ENCODE measurements at regions not wholly inside any gene's neighbourhood (a gene's known extent, or its start where the extent isn't known, plus 50 kb on each side); places are given as distances from the start of the nearest gene placed in this dataset.
A peak's percentile ranks its signal among the peaks of the same experiment; 100 is the strongest.

GRCh38 chr7:25930492-25931048 is 221.4 kb upstream of the NFE2L3 start:
- DNase-seq = no peak

DNA sequence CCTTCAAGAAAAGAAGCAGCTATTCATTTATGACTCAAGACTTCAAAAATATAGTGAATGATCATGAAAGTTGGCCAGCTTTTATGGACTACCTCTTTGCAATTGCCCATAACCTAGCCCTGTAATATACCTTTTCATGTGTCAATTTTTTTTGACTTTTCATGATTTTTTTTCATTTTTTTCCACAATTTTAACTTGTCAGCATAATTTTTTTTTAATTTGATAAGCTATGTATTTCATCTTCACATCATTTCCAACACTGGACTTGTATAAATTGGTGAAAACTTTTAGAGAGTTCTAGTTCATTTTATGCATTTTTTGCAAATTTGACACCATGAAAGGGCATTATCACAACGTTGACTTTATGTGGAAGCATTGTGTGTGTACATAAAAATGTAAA is 220.8 kb upstream of the NFE2L3 start:
- DNase-seq = no peak

DNA sequence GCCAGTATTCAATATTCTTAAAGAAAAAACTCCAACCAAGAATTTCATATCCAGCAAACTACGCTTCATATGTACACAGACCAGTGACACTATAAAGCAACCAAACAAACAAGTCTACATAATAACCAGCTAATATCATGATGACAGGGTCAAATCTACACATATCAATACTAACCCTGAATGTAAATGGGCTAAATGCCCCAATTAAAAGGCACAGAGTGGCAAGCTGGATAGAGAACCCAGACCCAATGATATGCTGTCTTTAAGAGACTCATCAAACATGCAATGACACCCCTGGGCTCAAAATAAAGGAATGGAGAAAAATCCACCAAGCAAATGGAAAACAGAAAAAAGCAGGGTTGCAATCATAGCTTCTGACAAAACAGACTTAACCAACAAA is 218.1 kb upstream of the NFE2L3 start:
- DNase-seq = no peak

DNA sequence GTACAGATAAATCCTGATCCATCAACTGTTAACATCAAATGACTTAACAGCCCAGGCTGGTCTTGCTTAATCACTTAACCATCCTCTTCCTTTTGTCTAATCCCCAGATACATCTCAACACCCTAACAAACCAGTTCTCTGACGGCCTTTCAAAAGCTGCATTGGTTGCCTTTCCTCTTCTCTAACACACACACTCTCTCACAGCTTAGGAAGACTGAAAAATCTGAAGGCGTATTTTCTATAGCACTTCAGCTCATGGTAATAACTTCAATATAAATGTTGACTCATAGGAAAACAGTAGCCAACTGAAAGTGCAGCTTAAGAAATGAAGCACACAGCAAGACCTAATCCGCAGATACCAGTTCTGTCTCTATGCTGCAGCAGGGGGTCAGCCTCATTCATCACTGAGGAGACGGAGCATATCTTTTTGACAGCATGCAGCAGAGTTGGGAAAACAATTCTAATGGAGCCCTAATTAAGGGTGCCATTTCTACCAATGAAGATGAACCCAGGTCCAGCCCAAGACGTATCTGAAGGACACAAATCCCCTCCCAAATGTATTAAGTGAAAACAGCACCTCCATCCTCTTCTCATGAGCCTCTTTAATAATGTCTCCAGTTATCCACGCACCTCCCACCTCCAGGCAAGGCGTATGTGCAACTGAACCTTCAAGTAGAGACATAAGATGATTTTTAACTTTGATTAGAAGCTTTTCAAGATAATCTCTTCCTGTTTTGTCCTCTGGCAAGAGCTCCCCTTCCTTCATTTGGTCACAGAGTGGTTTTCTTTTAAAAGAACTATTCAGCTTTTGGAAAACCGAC is 211.7 kb upstream of the NFE2L3 start:
- peak; percentile 6 for DNase-seq

- DNase-seq = no peak
Observed at GRCh38 chr7:25944777-25945515, 207.1 kb upstream of the NFE2L3 start.

DNA sequence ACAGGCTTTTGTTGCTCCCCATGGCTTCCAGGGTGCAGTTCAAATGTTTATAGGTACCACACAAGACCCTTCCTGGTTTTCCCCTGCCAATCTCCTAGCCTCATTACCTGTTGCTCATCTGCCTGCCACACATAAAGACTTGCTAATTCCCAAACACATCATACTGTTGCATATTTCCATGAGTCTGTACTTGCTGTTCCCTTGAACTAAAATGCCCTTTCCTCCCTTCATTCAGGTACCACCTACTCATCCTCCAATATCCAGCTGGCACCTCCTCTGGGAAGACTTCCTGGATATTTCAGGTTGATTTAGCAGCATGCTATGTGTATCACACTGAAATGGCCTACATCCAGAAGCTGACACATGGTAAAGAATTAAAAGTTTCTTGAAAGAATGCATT is 206.4 kb upstream of the NFE2L3 start:
- no peak for DNase-seq

DNA sequence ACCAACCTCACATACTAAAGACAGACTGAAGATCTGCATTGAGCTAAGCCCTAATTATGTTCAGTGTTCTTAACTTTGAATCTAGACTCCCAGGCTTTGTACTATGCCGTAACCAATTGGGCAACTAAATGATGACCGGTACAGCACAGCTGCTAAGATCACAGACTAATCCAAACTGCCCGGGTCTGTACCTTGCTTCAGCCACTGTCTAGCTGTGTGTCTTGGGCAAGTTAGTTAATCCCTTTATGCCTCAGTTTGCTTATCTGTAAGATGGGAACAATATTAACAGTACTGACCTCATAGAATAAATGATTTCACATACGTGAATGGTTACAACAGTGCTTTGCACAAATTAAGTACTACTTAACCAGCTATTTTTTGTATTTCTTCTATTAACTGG is 205.8 kb upstream of the NFE2L3 start:
- no peak for DNase-seq

DNA sequence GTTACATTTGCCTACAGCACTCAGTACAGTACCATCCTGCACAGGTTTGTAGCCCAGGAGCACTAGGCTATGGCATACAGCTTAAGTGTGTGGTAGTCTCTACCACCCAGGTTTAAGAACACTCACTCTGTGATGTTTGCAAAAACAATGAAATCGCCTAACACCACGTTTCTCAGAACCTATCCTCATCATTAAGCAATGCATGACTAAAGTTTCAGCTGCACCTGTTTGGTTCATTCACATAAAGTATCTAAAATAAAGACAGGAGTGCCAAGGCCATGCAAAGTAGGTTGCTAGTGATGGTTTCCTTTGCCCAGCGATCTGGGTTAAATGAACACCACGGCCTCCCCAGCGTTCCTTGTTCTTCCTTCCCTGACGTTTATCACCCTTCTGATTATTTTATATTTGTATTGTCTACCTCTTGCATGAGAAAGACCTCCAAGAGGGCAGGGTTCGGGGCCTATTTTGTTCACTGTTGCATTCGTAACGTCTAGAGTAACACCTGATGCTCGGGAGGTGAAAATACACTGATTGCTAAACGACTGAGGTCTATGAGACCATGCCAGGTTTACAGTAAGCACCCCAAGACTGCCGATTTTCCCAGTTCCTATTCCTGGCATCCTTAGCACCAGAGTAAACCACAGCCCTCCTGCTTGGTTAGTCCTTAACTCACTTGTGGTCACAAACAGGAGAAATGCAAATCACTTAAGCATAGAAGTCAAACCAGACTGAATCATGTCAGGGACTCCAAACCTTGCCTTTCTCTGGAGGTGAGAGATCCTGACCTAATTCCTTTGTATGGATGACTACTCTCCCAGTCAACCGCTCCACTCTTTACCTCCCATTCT is 204.1 kb upstream of the NFE2L3 start:
- no peak for DNase-seq

DNA sequence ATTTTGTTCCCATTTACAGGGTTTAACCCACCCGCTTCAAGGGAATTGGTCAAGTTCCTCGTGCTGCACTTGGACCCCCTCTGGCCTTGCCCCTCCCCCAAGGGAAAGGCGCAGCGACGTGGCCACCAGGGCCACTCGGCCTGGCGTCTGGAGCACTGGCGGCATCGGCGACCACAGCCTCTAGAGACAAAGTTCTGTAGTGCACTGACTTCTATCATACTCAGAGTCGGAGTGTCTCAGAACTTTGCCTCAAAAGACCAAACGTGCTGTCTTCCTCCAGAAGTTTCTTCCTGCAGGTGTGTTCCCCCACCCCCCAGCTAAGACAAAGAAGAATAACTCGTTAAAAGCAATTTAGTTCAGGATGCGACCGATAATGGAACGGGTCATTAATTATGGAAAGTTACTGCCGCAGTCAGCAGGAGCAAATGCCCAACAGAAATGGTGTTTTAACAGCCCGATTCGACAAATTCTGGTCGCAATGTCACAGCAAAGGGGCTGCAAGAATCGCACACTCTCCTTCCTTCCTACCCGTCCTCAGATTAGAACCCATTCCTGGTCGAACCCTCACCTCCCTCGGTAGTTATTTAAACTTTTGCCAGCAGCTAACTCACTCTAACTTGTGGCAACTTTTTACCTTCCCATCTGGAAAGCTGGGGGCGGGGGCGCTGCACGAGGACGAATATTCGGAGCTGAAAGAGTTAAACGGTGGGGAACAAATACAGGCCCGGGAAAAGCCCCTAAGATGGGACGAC is 202.1 kb upstream of the NFE2L3 start:
- no peak for DNase-seq

DNA sequence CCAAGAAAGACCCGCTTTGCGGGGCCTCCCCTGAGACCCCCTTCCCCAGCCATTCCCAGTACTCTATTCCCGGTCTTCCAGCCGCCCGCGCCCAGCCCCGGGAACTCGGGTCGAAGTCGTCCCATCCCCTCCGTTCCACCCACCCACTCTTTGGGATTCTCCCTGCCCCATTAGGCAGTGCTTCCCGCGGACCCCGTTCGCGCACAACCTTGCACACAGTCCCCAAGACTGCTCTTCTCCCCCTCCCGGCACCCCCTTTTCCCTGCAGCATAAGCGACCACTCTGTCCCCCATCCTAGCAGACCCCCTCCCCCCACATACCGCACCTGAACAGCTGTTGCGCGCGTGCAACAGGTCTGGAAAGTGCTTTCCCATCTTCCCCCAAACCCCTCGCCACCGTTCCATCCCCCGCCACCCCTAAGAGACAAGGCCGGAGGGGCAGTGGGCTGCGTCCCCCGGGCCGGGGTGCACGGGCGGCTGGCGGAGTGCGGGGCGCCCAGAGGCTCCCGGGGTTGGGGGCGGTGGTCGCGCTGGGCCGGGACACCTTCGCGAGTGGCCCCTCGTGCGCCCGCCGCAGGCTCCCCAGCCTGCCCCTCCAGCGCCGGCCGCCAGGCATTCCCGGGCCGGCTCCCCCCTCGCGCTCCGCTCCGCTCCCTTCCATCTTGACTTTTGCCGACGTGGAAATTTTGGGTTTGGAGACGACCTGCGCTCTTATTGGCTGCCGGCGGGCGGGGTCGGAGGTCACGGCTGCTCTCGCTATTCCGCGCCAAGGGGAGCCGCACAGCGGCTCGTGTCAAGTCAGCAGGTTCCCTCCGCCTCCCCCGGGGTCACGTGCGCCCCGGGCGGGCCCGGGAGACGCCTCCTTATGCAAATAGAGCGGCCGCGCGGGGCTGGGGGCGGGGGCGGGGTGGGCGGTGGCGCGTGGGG is 201.2 kb upstream of the NFE2L3 start:
- peak; percentile 91 for DNase-seq

DNA sequence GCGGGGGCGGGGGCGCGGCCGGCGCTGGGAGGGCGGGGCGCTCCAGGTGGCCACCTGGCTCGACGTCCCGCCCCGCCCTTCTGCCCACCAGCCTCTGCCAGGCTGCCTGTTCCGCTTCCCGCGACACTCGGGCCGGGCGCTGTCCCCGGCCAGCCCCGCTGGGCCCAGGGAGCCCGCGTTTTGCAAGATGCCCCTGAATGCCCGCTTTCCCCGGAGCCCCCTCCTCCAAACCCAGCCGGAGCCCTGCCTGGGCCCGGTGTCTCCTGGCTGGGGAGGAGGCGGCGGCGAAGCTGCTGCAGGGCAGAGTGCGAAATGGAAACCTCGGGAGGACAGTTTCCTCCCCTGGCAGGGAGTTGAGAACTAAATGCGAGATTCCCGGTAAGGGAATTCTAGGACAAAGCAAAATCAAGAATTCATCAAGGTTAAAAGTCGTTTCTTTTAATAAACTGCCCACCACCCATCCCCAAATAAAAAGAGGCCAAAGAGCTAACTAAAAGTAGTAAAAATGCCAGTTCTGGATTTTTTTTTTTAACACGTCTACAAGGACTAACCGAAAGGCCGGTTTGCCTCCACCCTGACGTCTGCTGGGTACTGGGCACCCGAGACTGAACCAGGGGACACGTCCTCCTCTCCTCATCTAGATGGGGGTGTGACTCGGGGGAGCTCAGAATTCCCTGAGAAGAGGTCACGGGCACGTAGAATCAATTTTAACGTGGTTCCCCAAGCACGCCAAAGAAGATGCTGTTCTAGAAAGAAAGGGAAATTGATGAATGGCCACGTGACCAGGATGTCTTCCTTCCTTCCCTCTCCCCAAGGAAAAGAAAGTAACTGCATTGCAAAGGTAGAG is 200.4 kb upstream of the NFE2L3 start:
- DNase-seq = peak; percentile 91

GRCh38 chr7:25952261-25953057 is 199.5 kb upstream of the NFE2L3 start:
- DNase-seq = peak; percentile 68

- DNase-seq = no peak
Observed at GRCh38 chr7:25953859-25954258, 198.1 kb upstream of the NFE2L3 start.

- no peak for DNase-seq
Observed at GRCh38 chr7:25954395-25954794, 197.6 kb upstream of the NFE2L3 start.

DNA sequence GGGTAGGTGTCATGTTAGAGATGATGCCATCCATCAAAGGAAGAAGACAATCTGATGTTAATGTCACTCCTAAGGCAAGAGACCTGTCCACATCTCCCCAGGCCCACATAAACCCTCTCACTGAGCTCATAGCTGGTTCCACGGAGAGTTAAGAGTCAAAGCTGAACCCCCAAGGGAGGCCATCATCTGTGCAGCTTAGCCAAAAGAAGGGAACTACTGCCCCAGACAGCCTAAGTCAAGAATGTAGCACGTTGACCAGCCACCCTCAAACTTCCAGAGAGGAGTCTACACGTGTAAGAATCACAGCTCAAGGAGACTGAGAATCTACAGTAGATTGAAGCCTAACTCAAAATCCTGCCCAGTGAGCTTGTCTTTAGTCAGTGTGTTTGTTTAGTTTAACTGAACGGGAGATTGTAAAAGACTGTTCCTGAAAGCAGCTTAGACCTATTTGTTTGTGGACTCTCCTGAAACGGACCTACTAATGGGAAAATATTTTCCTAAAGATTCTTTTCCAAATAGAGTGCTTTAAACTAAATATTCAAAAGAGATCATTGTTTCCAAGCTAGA is 192.7 kb upstream of the NFE2L3 start:
- DNase-seq = no peak

DNA sequence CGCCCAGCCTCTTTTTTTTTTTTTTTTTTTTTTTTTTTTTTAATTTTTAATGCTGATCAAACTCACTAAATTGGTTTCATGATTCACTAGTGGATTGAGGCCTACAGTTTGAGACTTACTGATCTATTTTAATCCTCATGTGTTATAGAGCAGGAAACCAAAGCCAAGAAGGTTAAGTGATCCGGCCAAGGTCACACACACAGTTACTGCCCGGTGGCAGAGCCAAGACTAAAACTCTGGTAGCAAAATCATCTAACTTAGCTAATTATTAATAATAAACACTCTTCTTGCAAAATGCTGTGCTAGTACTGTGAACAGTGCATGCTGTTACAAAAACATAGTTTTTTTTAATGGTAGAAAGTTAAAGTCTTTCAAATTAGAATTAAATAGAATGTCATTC is 188.3 kb upstream of the NFE2L3 start:
- no peak for DNase-seq

DNA sequence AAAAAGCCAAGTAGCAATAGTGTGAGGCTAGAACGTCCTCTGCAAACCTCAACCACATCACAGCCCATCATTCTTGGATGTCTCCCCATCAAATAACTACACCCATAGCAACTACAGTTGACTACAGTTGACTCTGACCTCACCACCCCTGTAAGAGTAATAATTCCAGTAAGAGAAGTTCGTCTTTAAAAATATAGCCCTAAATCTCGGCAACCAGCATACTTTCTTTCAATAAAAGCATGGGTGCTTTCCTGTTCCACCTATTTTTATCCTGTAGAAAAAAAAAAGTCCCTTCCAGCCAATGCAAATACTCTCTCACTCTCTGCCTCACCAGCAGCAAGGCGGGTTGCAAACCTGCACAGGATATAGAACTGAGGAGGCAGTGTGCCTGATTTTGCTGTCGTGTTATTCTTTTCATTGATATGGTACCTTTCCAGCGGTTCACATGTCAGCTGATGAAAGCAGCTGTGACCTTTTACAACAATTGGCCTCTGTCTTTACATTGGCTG is 187.5 kb upstream of the NFE2L3 start:
- no peak for DNase-seq

DNA sequence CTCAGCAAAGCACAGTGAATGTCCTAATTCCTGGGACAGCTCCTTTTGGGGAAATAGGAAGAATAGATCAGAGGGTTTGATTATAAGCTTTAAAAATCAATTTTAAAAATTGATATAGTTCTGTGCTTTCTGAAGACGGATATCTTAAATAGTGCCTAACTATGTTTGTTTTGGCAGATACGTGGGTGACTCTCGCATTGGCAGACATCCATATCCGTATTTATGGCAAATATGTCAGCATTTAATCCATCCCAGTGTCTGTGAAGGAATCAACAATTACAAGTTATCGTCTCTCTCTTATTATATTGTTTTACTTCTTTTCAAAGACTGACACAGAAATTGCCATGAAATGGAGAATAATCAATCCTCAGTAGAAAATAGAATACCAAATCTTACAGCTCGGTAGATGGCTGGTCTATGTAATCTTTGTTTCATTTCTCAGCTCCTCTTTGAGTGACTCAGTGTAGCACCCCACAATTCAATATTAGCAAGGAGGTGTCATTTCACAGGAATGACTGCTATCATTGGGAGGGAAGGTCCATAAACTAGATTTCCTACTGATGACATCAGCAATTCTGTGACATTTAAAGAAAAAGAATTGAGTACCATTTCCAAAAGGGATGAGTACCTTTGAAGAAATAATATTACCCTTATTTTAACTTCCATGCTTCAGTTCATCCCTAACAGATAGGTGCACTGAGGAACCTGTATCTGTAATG is 186.4 kb upstream of the NFE2L3 start:
- no peak for DNase-seq
